H1 (cell line): ENCODE measurements at regions not wholly inside any gene's neighbourhood (a gene's known extent, or its start where the extent isn't known, plus 50 kb on each side); places are given as distances from the start of the nearest gene placed in this dataset.

Source experiments
- CTCF ChIA-PET: fragments of 300-600 bp; sonication (Branson Sonifier 250); formaldehyde crosslinking; loops from one replicate; lab custom pipeline; 2021; ENCODE audit not compliant: partially characterized antibody; lab: Charles Lee
- POLR2A ChIA-PET: fragments of 300-600 bp; sonication (Branson Sonifier 250); formaldehyde crosslinking; loops from one replicate; lab custom pipeline; 2021; ENCODE audit warnings: inconsistent platforms; ENCODE audit not compliant: partially characterized antibody; lab: Charles Lee
- DNase-seq, 2 experiments: peaks; one replicate each; pipeline versions ENCODE4 v3.0.0 to v3.0.0-alpha.2; 2010 to 2022; ENCODE audit warnings: low spot score in 2 of 2, low read depth in 1 of 2, mixed read lengths in 1 of 2
- FAIRE-seq: peaks from 2 replicates; lab custom pipeline; 2011; peaks lifted over from hg19 to GRCh38; lab: Jason Lieb, UNC
- H2AFZ ChIP-seq: 2 replicates; pipeline ENCODE4 v1.8.1; 2012; ENCODE audit warnings: low read length, inconsistent platforms
- H2AK5ac ChIP-seq: 2 replicates; pipeline ENCODE4 v1.6.1; 2013; ENCODE audit warnings: low read depth, low read length
- H2BK120ac ChIP-seq: replicated peaks from 2 replicates; pipeline ENCODE3; 2013; ENCODE audit warnings: low read depth, low read length, inconsistent platforms
- H2BK12ac ChIP-seq: 2 replicates; pipeline ENCODE4 v1.6.1; 2013; ENCODE audit warnings: low read depth, low read length
- H2BK15ac ChIP-seq: 2 replicates; pipeline ENCODE4 v1.6.1; 2013; ENCODE audit warnings: low read length
- H2BK20ac ChIP-seq: 2 replicates; pipeline ENCODE4 v1.6.1; 2013; ENCODE audit warnings: low read length
- H2BK5ac ChIP-seq: 2 replicates; pipeline ENCODE4 v1.6.1; 2013; ENCODE audit warnings: low read depth, low read length
- H3K14ac ChIP-seq: 2 replicates; pipeline ENCODE4 v1.6.1; 2013; ENCODE audit warnings: inconsistent platforms; ENCODE audit not compliant: insufficient read length
- H3K18ac ChIP-seq: 2 replicates; pipeline ENCODE4 v1.6.1; 2013; ENCODE audit warnings: low read length; ENCODE audit errors: extremely low read depth
- H3K23ac ChIP-seq: 2 replicates; pipeline ENCODE4 v1.6.1; 2013; ENCODE audit warnings: inconsistent platforms; ENCODE audit not compliant: insufficient read length
- H3K23me2 ChIP-seq: 2 replicates; pipeline ENCODE4 v1.6.1; 2013; ENCODE audit warnings: low read depth, low read length
- H3K27ac ChIP-seq: 2 replicates; pipeline ENCODE4 v1.6.1; 2011; ENCODE audit warnings: low read depth, low read length, inconsistent platforms
- H3K27me3 ChIP-seq, 4 experiments: replicated peaks in 1 of 4; 1 replicate in 1 of 4; 2 replicates in 3 of 4; pipeline versions ENCODE4 v1.6.1 to v1.8.1; 2011 to 2013; ENCODE audit warnings: low read length in 3 of 4, mild to moderate bottlenecking in 3 of 4, inconsistent platforms in 2 of 4, mixed read lengths in 2 of 4, moderate library complexity in 1 of 4; ENCODE audit not compliant: control insufficient read depth in 3 of 4, insufficient read depth in 3 of 4; ENCODE audit errors: extremely low read depth in 1 of 4
- H3K36me3 ChIP-seq, 4 experiments: 2 replicates each; pipeline versions ENCODE4 v1.6.1 to v1.8.1; 2011 to 2013; ENCODE audit warnings: mild to moderate bottlenecking in 4 of 4, low read length in 3 of 4, moderate library complexity in 2 of 4, control low read depth in 1 of 4, inconsistent platforms in 1 of 4; ENCODE audit not compliant: insufficient read depth in 4 of 4, control insufficient read depth in 2 of 4
- H3K4ac ChIP-seq: replicated peaks from 2 replicates; pipeline ENCODE3; 2013; ENCODE audit warnings: low read length, low read depth, mixed read lengths, inconsistent platforms; ENCODE audit not compliant: insufficient read length
- H3K4me1 ChIP-seq, 4 experiments: replicated peaks in 1 of 4; 1 replicate in 1 of 4; 2 replicates in 3 of 4; pipeline versions ENCODE4 v1.6.1 to v1.8.1; 2011 to 2013; ENCODE audit warnings: low read length in 3 of 4, inconsistent platforms in 2 of 4, mixed read lengths in 1 of 4; ENCODE audit not compliant: insufficient read depth in 4 of 4, control insufficient read depth in 3 of 4
- H3K4me2 ChIP-seq, 2 experiments: 2 replicates each; pipeline versions ENCODE4 v1.6.1 to v1.8.1; 2011 to 2013; ENCODE audit warnings: low read depth in 2 of 2, low read length in 2 of 2, control low read depth in 1 of 2, inconsistent platforms in 1 of 2, mild to moderate bottlenecking in 1 of 2; ENCODE audit not compliant: insufficient read depth in 1 of 2
- H3K4me3 ChIP-seq, 4 experiments: fragments of 200-600, 300-600 bp in 1 of 4; sonication (generic), shearing (Covaris generic), sonication (Bioruptor Twin) in 1 of 4; 2 replicates each; pipeline versions ENCODE4 v1.5.1 to v1.8.1; 2011 to 2016; ENCODE audit warnings: low read length in 4 of 4, low read depth in 3 of 4, control low read depth in 2 of 4, inconsistent platforms in 2 of 4, mild to moderate bottlenecking in 2 of 4, mixed read lengths in 1 of 4, moderate library complexity in 1 of 4; ENCODE audit not compliant: insufficient read depth in 2 of 4; ENCODE audit errors: extremely low read depth in 1 of 4
- H3K56ac ChIP-seq: replicated peaks from 2 replicates; pipeline ENCODE3; 2013; ENCODE audit warnings: low read depth, mild to moderate bottlenecking, mixed read lengths, low read length, inconsistent platforms; ENCODE audit not compliant: insufficient read length
- H3K79me1 ChIP-seq: 2 replicates; pipeline ENCODE4 v1.6.1; 2013; ENCODE audit warnings: low read depth, low read length, control low read depth
- H3K79me2 ChIP-seq, 2 experiments: 2 replicates each; pipeline versions ENCODE4 v1.6.1 to v1.8.1; 2012 to 2013; ENCODE audit warnings: low read length in 2 of 2, mild to moderate bottlenecking in 2 of 2, inconsistent platforms in 1 of 2; ENCODE audit not compliant: insufficient read depth in 2 of 2, control insufficient read depth in 1 of 2
- H3K9ac ChIP-seq, 4 experiments: replicated peaks in 1 of 4; 1 replicate in 1 of 4; 2 replicates in 3 of 4; pipeline versions ENCODE4 v1.6.1 to v1.8.1; 2011 to 2013; ENCODE audit warnings: low read depth in 3 of 4, low read length in 3 of 4, control low read depth in 2 of 4, mild to moderate bottlenecking in 2 of 4, moderate library complexity in 2 of 4, inconsistent platforms in 1 of 4; ENCODE audit errors: extremely low read depth in 1 of 4
- H3K9me3 ChIP-seq, 2 experiments: 2 replicates each; pipeline versions ENCODE4 v1.6.1 to v1.8.1; 2012 to 2013; ENCODE audit warnings: mild to moderate bottlenecking in 2 of 2, moderate library complexity in 2 of 2, control low read depth in 1 of 2, inconsistent platforms in 1 of 2, low read depth in 1 of 2, low read length in 1 of 2, mixed read lengths in 1 of 2; ENCODE audit not compliant: insufficient read depth in 2 of 2
- H4K20me1 ChIP-seq, 2 experiments: replicated peaks in 1 of 2; 2 replicates each; pipeline versions ENCODE3 to v1.8.1; 2011 to 2013; ENCODE audit warnings: inconsistent platforms in 2 of 2, low read length in 2 of 2, mild to moderate bottlenecking in 1 of 2; ENCODE audit not compliant: insufficient read depth in 2 of 2, control insufficient read depth in 1 of 2
- H4K5ac ChIP-seq: 2 replicates; pipeline ENCODE4 v1.6.1; 2013; ENCODE audit warnings: low read length, low read depth, mixed read lengths, inconsistent platforms; ENCODE audit not compliant: insufficient read length
- H4K8ac ChIP-seq: 2 replicates; pipeline ENCODE4 v1.8.0; 2013; ENCODE audit warnings: mild to moderate bottlenecking, moderate library complexity, low read length, inconsistent platforms; ENCODE audit not compliant: insufficient read depth; ENCODE audit errors: extremely low read depth
- H4K91ac ChIP-seq: replicated peaks from 2 replicates; pipeline ENCODE3; 2013; ENCODE audit warnings: low read length, mixed read lengths, inconsistent platforms; ENCODE audit not compliant: insufficient read length
- CHD1 ChIP-seq: IDR thresholded peaks from 2 replicates; pipeline ENCODE4 v1.6.1; 2012; ENCODE audit warnings: low read depth, low read length, improper control_type of control experiment
- KDM4A ChIP-seq: IDR thresholded peaks from one replicate; pipeline ENCODE4 v1.7.1; 2012; ENCODE audit warnings: low read depth, mild to moderate bottlenecking, moderate library complexity, low read length, inconsistent platforms; ENCODE audit not compliant: severe bottlenecking
- PHF8 ChIP-seq: fragments of 200-600 bp; sonication (generic); conservative IDR thresholded peaks from 2 replicates; pipeline ENCODE4 v1.7.1; 2012; ENCODE audit warnings: low read depth, mild to moderate bottlenecking, inconsistent platforms, low read length, moderate library complexity
- SP2 ChIP-seq: IDR thresholded peaks from 2 replicates; pipeline ENCODE4 v1.6.1; 2012; ENCODE audit warnings: mild to moderate bottlenecking, low read length, inconsistent platforms
- TAF1 ChIP-seq: IDR thresholded peaks from 2 replicates; pipeline ENCODE4 v1.6.1; 2011; ENCODE audit warnings: mild to moderate bottlenecking, low read depth, low read length
- ZNF274 ChIP-seq: IDR thresholded peaks from 2 replicates; pipeline ENCODE4 v1.7.0; 2012; ENCODE audit warnings: low read length, borderline replicate concordance; ENCODE audit errors: extremely low read depth
- WGBS, 2 experiments: shearing (Covaris generic) in 1 of 2; methylation state at CpG; one replicate each; pipeline versions ENCODE4 v1.1.6 to v1.1.7; 2013 to 2015; ENCODE audit warnings: low lambda C conversion rate in 2 of 2, mixed read lengths in 2 of 2, inconsistent platforms in 1 of 2, low coverage in 1 of 2, missing lambda C conversion rate in 1 of 2; ENCODE audit not compliant: insufficient replicate concordance in 2 of 2, insufficient coverage in 1 of 2, insufficient read length in 1 of 2; ENCODE audit errors: extremely low coverage in 1 of 2, missing lambda C conversion rate in 1 of 2; 5-methylcytosine and 5-hydroxymethylcytosine counted together
- TF ChIP-seq, protein P1 (sequence below), 3 experiments: IDR thresholded peaks; 1 replicate in 2 of 3; 2 replicates in 1 of 3; pipeline versions ENCODE4 v1.5.1 to v1.6.1; 2011; ENCODE audit warnings: low read length in 3 of 3, mild to moderate bottlenecking in 3 of 3, inconsistent platforms in 2 of 3, low read depth in 1 of 3, moderate library complexity in 1 of 3; ENCODE audit not compliant: insufficient read depth in 1 of 3; ENCODE audit errors: control extremely low read depth in 1 of 3

DNA sequence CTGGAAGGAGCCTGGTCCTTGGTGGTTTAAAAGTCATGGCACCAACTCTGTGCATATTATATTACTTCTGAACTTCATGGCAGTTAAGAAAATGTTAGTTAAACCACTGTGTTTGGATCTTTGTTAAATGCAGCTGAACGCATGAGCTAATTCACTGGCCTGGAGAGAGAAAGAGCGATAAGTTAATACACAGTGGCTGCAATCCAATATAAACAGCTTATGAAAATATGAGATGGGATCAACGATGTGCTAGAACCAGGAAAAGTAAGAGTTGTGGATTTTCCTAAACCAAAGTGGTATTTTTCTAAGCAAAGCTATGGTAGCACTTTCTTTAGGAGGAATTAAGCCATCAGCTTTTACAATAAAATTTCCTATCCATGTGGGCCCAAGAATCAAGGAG lies 326.7 kb downstream of the MTX2 start:
- Histone ChIP-seq H3K79me2 (no peaks in the 10 kb centered on the region), H3K18ac (no peak overlapping the region), H3K23me2 (no peaks in the 10 kb centered on the region), H3K4ac (no peak overlapping the region), H2BK15ac (no peak overlapping the region), H3K14ac (no peak overlapping the region), H3K79me1 (no peaks in the 10 kb centered on the region), H3K4me2 (no peak overlapping the region), H2BK5ac (no peak overlapping the region), H3K56ac (no peak overlapping the region), H4K91ac (no peak overlapping the region), H3K27ac (no peak overlapping the region), H4K5ac (no peak overlapping the region), H4K20me1 (no peaks in the 10 kb centered on the region), H3K9ac (no peak overlapping the region), H2AK5ac (no peak overlapping the region), H4K8ac (no peak overlapping the region), H2BK20ac (no peak overlapping the region), H3K4me1 (peaks cover 0 to 6% (median 0%) of the 10 kb centered on the region in 4 experiments; a peak in 2 of 7 replicates), H2AFZ (no peak overlapping the region), H3K36me3 (no peaks in the 10 kb centered on the region), H2BK12ac (no peak overlapping the region), H3K27me3 (peaks cover 0 to 2% (median 0%) of the 10 kb centered on the region in 4 experiments; a peak in 1 of 7 replicates), H3K4me3 (no peak overlapping the region), H2BK120ac (no peak overlapping the region), H3K9me3 (no peaks in the 10 kb centered on the region), H3K23ac (no peak overlapping the region)
- POLR2A ChIA-PET, result no interaction called here
- DNase-seq (no peak), FAIRE-seq (no peak)
- WGBS, 2 experiments, result 79% methylated on average over 3 of the region's 3 CpGs; no CpG with 5 or more reads in 1 of the 2 experiments
- CTCF ChIA-PET, result interaction anchor here (1.1 to 2.1 kb wide), 3 partner anchors 21 to 56 kb away, joined by 3 to 7 read pairs (median 3); no protein-coding TSS in a partner anchor
- no peak for TF ChIP-seq ZNF274
- TF ChIP-seq, protein P1, sequence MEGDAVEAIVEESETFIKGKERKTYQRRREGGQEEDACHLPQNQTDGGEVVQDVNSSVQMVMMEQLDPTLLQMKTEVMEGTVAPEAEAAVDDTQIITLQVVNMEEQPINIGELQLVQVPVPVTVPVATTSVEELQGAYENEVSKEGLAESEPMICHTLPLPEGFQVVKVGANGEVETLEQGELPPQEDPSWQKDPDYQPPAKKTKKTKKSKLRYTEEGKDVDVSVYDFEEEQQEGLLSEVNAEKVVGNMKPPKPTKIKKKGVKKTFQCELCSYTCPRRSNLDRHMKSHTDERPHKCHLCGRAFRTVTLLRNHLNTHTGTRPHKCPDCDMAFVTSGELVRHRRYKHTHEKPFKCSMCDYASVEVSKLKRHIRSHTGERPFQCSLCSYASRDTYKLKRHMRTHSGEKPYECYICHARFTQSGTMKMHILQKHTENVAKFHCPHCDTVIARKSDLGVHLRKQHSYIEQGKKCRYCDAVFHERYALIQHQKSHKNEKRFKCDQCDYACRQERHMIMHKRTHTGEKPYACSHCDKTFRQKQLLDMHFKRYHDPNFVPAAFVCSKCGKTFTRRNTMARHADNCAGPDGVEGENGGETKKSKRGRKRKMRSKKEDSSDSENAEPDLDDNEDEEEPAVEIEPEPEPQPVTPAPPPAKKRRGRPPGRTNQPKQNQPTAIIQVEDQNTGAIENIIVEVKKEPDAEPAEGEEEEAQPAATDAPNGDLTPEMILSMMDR (IDR thresholded peaks at IDR 0.05; ENCODE audit: control extremely low read depth in 1 of 3, insufficient read depth in 1 of 3, low read depth in 1 of 3, low read length in 3 of 3), result no peak
- no peak for TF ChIP-seq TAF1
- TF ChIP-seq KDM4A, result no peak
- no peak for TF ChIP-seq CHD1
- TF ChIP-seq PHF8, result no peak
- TF ChIP-seq SP2, result no peak
